ENCODE measurements at regions not wholly inside any gene's neighbourhood (a gene's known extent, or its start where the extent isn't known, plus 50 kb on each side); places are given as distances from the start of the nearest gene placed in this dataset.

DNA sequence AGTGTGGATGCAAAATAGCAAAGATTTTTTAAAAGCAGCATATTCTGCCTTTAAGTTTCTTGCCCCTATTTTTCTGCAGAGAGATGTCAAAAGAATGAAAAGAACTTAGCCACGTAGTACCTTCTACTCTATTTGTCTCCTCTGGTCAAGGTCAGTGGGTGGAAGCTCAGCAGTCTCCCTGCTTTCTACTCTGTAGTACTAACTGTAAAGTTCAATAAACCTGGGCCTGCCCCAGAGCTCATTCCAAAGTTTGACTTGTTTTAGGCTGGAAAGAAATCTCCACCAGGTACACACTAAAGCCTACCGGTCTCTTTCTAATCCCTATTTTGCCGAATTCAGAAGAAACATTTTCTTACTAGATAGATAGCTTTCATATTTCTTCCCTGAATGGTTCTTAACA lies 247.9 kb upstream of the ARHGAP20 start:
- TF ChIP-seq YY1 (IDR thresholded peaks at IDR 0.05; ENCODE audit: insufficient read depth, insufficient read length) (no peak), SUZ12 (IDR thresholded peaks at IDR 0.05; ENCODE audit: extremely low read depth, insufficient read depth, insufficient read length) (no peak), ZNF274 (IDR thresholded peaks at IDR 0.05; ENCODE audit: low read depth, low read length) (no peak)
